A673 (cell line): ENCODE measurements at regions not wholly inside any gene's neighbourhood (a gene's known extent, or its start where the extent isn't known, plus 50 kb on each side); places are given as distances from the start of the nearest gene placed in this dataset.
"Not testable (repeated sequence)": the region's sequence is repeated elsewhere in the genome, so short reads cannot be mapped to it uniquely, and the experiment has no call there.

Experiments
- BruUV-seq: library from RNA; stranded (reverse); fragments of 400-500 nt; replicated peaks from 2 replicates; lab custom pipeline; 2021; lab: Mats Ljungman, UMichigan
- CTCF ChIA-PET: fragments of 300-600 bp; sonication (Branson Sonifier 250); formaldehyde crosslinking; loops from one replicate; lab custom pipeline; 2022; ENCODE audit warnings: antibody characterized with exemption; lab: Charles Lee
- POLR2A ChIA-PET: fragments of 300-600 bp; sonication (Branson Sonifier 250); formaldehyde crosslinking; loops from one replicate; lab custom pipeline; 2022; ENCODE audit warnings: antibody characterized with exemption; ENCODE audit not compliant: low non-redundant PET; lab: Charles Lee
- DNase-seq: peaks from one replicate; pipeline ENCODE4 v3.0.0-alpha.2; 2015; ENCODE audit warnings: low spot score
- H3K27ac ChIP-seq: fragments of 200-600 bp; sonication (generic); 2 replicates; pipeline ENCODE4 v1.5.1; 2016; ENCODE audit warnings: mixed run types, low read depth, mild to moderate bottlenecking, mixed read lengths, antibody characterized with exemption, low read length; ENCODE audit not compliant: poor library complexity, severe bottlenecking
- H3K27me3 ChIP-seq: fragments of 200-600 bp; sonication (generic); replicated peaks from 2 replicates; pipeline ENCODE4 v1.6.1; 2017; ENCODE audit warnings: mixed run types, low read depth, mild to moderate bottlenecking, mixed read lengths, antibody characterized with exemption, low read length; ENCODE audit not compliant: insufficient read depth, poor library complexity
- H3K36me3 ChIP-seq: fragments of 200-600 bp; sonication (generic); 2 replicates; pipeline ENCODE4 v1.6.1; 2016; ENCODE audit warnings: mixed run types, mild to moderate bottlenecking, mixed read lengths, antibody characterized with exemption, low read length; ENCODE audit not compliant: insufficient read depth, poor library complexity, severe bottlenecking
- H3K4me1 ChIP-seq: fragments of 200-600 bp; sonication (generic); 2 replicates; pipeline ENCODE4 v1.6.1; 2017; ENCODE audit warnings: mixed run types, mild to moderate bottlenecking, mixed read lengths, antibody characterized with exemption, low read length; ENCODE audit not compliant: insufficient read depth, poor library complexity, severe bottlenecking
- H3K4me3 ChIP-seq: fragments of 200-600 bp; sonication (generic); 2 replicates; pipeline ENCODE4 v1.5.1; 2016; ENCODE audit warnings: low read depth, mixed run types, mild to moderate bottlenecking, mixed read lengths, low read length; ENCODE audit not compliant: poor library complexity, severe bottlenecking
- H3K9me3 ChIP-seq: fragments of 200-600 bp; sonication (generic); 2 replicates; pipeline ENCODE4 v1.6.1; 2016; ENCODE audit warnings: mixed run types, low read depth, mild to moderate bottlenecking, mixed read lengths, antibody characterized with exemption, low read length; ENCODE audit not compliant: poor library complexity, severe bottlenecking
- EZH2 ChIP-seq: fragments of 200-600 bp; sonication (generic); IDR thresholded peaks from 2 replicates; pipeline ENCODE4 v1.6.1; 2017; ENCODE audit warnings: borderline replicate concordance, low read depth, mild to moderate bottlenecking, mixed read lengths, antibody characterized with exemption, low read length; ENCODE audit not compliant: poor library complexity, severe bottlenecking
- intact Hi-C: fragments of 100-400 bp; cut with micrococcal nuclease; formaldehyde crosslinking; loops from one replicate; pipeline ENCODE4 v1.10.0; 2022; ENCODE audit not compliant: unreplicated experiment
- TF ChIP-seq, protein P1 (sequence below): fragments of 300-800, 200-600 bp; sonication (generic); conservative IDR thresholded peaks from 2 replicates; pipeline ENCODE4 v1.5.1; 2017; ENCODE audit warnings: low read depth, mild to moderate bottlenecking, antibody characterized with exemption, low read length, moderate library complexity, mixed read lengths

GRCh38 chr17:27086526-27086925 lies 207.4 kb upstream of the WSB1 start:
- POLR2A ChIA-PET, result no interaction called here
- no peak overlapping the region for H3K4me3 ChIP-seq
- TF ChIP-seq EZH2, result no peak
- TF ChIP-seq, protein P1, sequence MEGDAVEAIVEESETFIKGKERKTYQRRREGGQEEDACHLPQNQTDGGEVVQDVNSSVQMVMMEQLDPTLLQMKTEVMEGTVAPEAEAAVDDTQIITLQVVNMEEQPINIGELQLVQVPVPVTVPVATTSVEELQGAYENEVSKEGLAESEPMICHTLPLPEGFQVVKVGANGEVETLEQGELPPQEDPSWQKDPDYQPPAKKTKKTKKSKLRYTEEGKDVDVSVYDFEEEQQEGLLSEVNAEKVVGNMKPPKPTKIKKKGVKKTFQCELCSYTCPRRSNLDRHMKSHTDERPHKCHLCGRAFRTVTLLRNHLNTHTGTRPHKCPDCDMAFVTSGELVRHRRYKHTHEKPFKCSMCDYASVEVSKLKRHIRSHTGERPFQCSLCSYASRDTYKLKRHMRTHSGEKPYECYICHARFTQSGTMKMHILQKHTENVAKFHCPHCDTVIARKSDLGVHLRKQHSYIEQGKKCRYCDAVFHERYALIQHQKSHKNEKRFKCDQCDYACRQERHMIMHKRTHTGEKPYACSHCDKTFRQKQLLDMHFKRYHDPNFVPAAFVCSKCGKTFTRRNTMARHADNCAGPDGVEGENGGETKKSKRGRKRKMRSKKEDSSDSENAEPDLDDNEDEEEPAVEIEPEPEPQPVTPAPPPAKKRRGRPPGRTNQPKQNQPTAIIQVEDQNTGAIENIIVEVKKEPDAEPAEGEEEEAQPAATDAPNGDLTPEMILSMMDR, result no peak
- peaks cover 7% of the 10 kb centered on the region for H3K27me3 ChIP-seq
- DNase-seq, result no peak
- intact Hi-C loops, result no loop called here
- H3K4me1 ChIP-seq, result no peaks in the 10 kb centered on the region
- H3K36me3 ChIP-seq, result no peaks in the 10 kb centered on the region
- no TSS peak for BruUV-seq
- no peak overlapping the region for H3K27ac ChIP-seq
- CTCF ChIA-PET, result no interaction called here
- H3K9me3 ChIP-seq, result no peaks in the 10 kb centered on the region

DNA sequence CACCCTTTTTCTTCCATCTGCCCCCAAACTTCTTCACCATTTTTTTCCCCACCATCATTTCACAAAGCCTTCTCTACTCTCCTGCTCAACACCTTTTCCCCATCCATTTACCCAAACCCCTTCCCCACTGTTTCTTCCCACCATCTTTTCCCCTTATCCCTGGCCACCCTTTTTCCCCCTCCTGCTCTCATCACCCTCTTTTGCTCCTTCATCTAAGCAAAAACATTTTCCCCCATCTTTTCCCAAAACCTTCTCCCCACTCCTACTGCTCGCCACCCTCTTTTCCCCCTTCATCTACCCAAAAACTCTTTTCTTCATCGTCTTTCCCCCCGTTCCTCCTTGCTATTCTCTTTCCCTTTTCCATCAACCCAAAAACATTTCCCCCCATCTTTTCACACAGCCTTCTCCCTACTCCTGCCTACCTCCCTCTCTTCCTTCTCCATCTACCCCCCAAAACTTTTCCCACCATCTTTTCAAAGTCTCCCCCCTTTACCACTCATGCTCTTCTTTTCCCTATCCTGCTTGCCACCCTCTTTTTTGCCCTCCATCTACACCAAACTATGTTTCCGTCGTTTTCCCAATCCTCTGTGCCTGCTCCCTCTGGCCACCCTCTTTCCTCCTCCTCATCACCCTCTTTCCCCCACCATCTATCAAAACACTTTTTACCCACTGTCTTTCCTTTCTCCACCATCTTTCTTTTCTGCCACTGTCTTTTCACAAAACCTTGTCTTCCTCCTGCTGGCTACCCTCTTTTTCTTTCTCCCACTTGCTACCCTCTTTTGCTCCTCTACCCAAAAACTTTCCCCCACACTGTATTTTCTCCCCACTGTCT lies 205.8 kb upstream of the WSB1 start:
- Histone ChIP-seq H3K27me3 (peaks cover 7% of the 10 kb centered on the region), H3K9me3 (no peaks in the 10 kb centered on the region), H3K27ac (no peak overlapping the region), H3K36me3 (no peaks in the 10 kb centered on the region), H3K4me3 (no peak overlapping the region), H3K4me1 (no peaks in the 10 kb centered on the region)
- no peak for TF ChIP-seq EZH2
- TF ChIP-seq, protein P1, result no peak
- no peak for DNase-seq
- POLR2A ChIA-PET, result no interaction called here
- intact Hi-C loops, result no loop called here
- CTCF ChIA-PET, result no interaction called here
- BruUV-seq, result no TSS peak

GRCh38 chr17:27088767-27089078 lies 205.2 kb upstream of the WSB1 start:
- TF ChIP-seq EZH2, result no peak
- TF ChIP-seq, protein P1, result no peak
- H3K9me3 ChIP-seq, result no peaks in the 10 kb centered on the region
- intact Hi-C loops, result no loop called here
- ChIA-PET CTCF (no interaction called here), POLR2A (no interaction called here)
- no peaks in the 10 kb centered on the region for H3K36me3 ChIP-seq
- H3K27me3 ChIP-seq, result peaks cover 7% of the 10 kb centered on the region
- no peak overlapping the region for H3K27ac ChIP-seq
- no peak overlapping the region for H3K4me3 ChIP-seq
- no TSS peak for BruUV-seq
- no peaks in the 10 kb centered on the region for H3K4me1 ChIP-seq
- no peak for DNase-seq

DNA sequence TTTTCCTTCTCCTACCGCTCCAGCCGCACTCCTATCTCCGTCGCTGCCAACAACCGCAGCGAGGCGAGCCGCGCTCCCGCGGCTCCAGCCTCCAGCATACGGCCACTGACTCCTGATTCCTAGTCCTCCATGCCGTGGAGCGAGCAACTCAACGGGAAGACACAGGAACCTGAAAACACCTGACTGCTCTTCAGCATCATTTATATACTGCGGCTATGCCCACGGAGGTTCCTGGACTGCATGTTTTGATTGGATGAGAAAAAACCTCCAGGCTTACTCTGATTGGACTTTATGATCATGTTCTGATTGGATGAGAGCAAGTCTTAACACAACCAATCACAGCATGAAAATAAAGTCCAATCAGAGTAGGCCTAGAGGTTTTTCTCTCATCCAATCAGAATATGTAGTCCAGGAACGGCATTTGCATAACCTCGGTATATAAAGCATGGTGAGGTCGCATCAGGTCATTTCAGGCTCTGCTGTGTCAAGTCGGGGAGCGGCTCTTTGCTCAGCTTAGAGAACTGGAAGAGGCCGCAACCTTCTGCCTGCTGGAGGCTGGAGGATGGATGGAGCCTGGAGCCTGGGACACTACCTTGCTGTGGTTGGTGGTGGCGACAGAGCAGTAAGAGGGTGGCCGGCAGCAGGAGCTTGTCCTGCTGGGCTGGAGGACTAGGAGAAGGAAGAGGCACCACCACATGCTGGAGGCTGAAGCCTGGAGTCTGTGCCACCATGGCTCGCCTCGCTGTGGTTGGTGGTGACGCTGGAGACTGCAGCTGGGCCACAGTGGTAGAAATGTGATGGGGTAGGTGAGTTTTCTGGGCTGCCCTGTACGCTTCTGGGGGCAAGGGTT lies 204.6 kb upstream of the WSB1 start:
- intact Hi-C loops, H3K9me3 ChIP-seq, POLR2A ChIA-PET, H3K27ac ChIP-seq, H3K4me1 ChIP-seq, DNase-seq, H3K4me3 ChIP-seq, H3K36me3 ChIP-seq, BruUV-seq, CTCF ChIA-PET: not testable (repeated sequence)
- peaks cover 10% of the 10 kb centered on the region for H3K27me3 ChIP-seq
